ENCODE measurements at regions not wholly inside any gene's neighbourhood (a gene's known extent, or its start where the extent isn't known, plus 50 kb on each side); places are given as distances from the start of the nearest gene placed in this dataset.

DNA sequence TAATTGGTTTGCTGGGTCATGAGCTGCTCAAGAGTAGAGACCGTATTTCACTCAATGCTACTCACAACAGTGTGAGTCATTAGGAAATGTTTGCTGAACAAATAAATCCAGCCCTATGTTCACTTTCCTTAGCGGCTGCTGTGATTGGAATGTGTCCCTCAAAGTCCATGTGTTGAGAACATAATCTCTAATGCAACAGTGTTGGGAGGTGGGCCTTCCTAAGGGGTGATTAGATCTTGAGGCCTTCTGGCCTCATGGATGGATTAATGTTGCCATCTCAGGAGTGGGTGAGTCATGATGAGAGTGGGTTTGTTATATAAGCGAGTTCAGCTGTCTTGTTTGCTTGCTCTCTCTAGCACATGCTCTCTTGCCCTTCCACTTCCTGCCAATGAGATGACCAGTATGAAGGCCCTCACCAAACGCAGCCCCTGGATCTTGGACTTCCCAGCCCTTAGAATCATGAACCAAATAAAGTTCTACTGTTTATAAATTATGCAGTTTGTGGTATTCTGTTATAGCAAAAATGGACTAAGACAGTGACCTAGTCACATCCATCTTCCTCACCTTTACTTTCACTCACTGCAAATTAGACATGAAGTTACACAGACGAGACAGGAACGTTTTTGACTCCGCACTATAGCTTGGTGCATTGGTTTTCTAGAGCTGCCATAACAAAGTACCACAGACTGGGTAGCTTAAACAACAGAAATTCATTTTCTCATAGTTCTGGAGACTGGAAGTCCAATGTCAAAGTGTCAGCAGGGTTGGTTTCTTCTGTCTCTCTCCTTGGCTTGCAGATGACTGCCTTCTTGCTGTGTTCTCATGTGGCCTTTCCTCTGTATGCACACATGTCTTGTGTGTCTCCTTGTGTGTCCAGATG, 50.9 kb upstream of the FAM169A start:
- peak; percentile 34 for DNase-seq (ENCODE audit: low spot score)
